ENCODE measurements at regions not wholly inside any gene's neighbourhood (a gene's known extent, or its start where the extent isn't known, plus 50 kb on each side); places are given as distances from the start of the nearest gene placed in this dataset.

DNA sequence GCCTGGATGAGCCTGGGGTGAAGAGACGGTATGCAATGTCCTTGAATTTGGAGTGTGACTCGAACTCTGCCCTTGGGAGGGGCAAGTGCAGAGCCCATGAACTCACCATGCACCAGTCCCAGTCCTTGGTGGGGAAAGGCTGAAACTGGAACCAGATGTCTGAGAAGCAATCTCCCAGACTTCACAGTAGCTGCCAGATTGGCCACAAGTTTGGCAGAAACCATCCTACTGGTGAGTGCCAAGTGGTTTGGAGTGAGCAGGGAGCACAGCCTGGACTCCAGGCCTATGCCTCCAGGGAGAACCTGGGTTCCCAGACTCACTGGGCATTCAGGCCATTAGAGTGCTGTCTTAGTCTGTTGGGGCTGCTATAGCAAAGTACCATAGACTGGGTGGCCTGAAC is 99.6 kb upstream of the LYZL1 start:
- WGBS, 2 donors, result 37 to 59% methylated on average over 2 of the region's 2 CpGs
- H3K4me3 ChIP-seq (ENCODE audit: low read depth, poor library complexity, severe bottlenecking), result no peak overlapping the region
- intact Hi-C loops (cut with DNase I; ENCODE audit: low total_unique reads), result no loop called here
- DNase-seq (ENCODE audit: low spot score in 2 of 2), result peak in 1 of 2 donors; percentile 13
- TF ChIP-seq POLR2A (IDR thresholded peaks at IDR 0.05), result no peak
- TF ChIP-seq, protein P1, sequence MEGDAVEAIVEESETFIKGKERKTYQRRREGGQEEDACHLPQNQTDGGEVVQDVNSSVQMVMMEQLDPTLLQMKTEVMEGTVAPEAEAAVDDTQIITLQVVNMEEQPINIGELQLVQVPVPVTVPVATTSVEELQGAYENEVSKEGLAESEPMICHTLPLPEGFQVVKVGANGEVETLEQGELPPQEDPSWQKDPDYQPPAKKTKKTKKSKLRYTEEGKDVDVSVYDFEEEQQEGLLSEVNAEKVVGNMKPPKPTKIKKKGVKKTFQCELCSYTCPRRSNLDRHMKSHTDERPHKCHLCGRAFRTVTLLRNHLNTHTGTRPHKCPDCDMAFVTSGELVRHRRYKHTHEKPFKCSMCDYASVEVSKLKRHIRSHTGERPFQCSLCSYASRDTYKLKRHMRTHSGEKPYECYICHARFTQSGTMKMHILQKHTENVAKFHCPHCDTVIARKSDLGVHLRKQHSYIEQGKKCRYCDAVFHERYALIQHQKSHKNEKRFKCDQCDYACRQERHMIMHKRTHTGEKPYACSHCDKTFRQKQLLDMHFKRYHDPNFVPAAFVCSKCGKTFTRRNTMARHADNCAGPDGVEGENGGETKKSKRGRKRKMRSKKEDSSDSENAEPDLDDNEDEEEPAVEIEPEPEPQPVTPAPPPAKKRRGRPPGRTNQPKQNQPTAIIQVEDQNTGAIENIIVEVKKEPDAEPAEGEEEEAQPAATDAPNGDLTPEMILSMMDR (IDR thresholded peaks at IDR 0.05), result no peak

DNA sequence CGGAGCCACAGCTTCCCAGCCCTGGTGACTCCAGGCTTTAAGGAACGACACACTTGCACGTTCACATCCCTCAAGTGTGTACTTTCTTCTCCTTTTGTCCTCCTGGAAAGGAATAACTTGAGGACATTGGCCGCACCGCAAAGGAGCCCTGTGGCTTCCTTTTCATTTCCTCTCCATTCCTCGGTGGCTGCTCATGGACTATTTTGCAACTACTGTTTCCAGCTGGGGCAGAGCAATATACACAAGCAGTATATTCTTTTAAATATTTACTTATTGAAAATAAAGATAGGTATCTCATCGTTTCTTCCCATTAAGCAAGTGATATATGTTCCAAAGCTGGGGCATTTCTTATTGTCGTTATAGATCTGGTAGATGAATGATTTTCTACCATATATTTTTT is 97.2 kb upstream of the LYZL1 start:
- TF ChIP-seq POLR2A (IDR thresholded peaks at IDR 0.05), result no peak
- TF ChIP-seq, protein P1 (IDR thresholded peaks at IDR 0.05), result no peak
- intact Hi-C loops (cut with DNase I; ENCODE audit: low total_unique reads), result no loop called here
- H3K4me3 ChIP-seq (ENCODE audit: low read depth, poor library complexity, severe bottlenecking), result no peak overlapping the region
- WGBS, 2 donors, result 76 to 83% methylated on average over 8 of the region's 8 CpGs
- DNase-seq (ENCODE audit: low spot score in 2 of 2), result no peak

DNA sequence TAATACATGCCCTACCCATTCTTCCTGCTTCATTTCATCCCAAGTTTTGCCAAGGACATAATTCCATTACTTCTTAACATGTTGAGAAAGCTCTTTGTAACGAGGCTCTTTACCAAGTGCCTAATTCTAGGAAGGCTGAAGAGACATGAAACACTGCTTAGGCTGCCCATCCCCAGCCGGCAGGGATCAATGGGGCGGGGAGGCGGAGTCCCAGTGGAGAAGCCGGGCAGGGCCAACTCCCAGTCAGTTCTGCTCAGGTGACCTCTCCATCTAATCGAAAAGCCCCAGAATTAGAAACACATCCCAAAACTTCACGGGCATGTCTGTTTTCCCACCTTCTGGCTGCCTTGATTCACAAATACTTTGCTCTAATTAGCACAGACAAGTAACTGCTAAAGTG is 89.5 kb upstream of the LYZL1 start:
- intact Hi-C loops (cut with DNase I; ENCODE audit: low total_unique reads), result no loop called here
- DNase-seq (ENCODE audit: low spot score in 2 of 2), result no peak
- TF ChIP-seq, protein P1 (IDR thresholded peaks at IDR 0.05), result no peak
- no peak for TF ChIP-seq POLR2A (IDR thresholded peaks at IDR 0.05)
- 37 to 41% methylated on average over 7 of the region's 7 CpGs for WGBS, 2 donors
- H3K4me3 ChIP-seq (ENCODE audit: low read depth, poor library complexity, severe bottlenecking), result no peak overlapping the region

DNA sequence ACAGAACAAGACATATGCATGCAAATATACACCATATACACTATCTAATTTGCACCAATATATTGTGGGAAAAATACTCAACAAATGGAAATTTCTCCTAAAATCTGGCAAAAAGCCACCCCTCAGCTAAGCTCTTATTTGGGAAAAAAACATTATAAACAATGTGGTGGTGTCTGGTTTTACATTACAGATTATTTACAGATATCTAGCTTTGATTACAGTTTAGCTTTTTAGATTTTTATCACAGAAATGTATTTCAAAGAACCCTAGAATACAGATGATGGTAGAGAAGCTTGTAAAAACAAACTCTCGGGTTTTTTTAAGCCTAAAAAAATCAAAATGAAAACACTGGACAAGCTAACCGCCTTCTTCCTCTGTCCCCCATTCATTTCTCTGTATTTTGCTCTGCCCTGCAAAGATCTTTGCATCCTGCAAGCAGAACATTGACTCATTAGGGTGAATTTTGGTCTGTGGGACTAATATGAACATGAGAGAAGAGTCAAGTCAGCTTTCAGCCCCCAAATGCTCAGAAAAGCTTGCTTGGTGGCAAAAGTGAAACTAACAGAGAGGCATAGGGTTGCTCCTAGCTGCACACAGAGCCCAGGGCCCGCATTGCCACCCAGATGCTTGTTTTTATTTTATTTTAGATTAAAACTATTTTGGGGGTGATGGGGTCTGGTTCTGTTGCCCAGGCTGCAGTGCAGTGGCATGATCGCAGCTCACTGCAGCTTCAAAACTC is 88.8 kb upstream of the LYZL1 start:
- 82 to 84% methylated on average over 4 of the region's 4 CpGs for WGBS, 2 donors
- no peak for TF ChIP-seq POLR2A (IDR thresholded peaks at IDR 0.05)
- TF ChIP-seq, protein P1 (IDR thresholded peaks at IDR 0.05), result no peak
- intact Hi-C loops (cut with DNase I; ENCODE audit: low total_unique reads), result no loop called here
- no peak overlapping the region for H3K4me3 ChIP-seq (ENCODE audit: low read depth, poor library complexity, severe bottlenecking)
- DNase-seq (ENCODE audit: low spot score in 2 of 2), result no peak

DNA sequence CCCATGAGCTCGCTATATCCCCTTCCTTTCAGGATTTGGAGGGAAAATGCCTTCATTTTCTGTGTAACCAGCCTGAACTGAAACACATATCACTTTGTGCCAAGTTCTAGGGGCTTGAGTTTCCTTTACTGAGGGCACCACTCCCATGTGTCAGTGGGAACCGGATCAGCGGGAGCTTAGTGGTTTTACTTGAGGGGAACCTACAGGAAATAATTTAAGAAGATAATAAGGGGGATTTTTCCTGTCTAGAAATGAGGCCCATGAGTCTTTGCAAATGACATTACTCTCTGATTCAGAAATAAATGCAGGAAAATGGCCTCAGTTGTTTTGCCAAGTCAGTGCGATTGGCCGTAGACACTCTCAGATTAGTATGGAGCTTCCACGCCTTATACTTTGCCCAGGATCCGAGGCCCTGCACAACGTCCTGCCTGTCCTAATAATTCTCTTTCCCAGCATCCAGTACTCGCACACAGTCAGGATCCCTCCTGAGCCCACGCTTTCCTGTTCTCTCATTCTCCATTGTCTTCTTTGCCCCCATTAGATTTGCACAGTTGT is 86.4 kb upstream of the LYZL1 start:
- no peak for DNase-seq (ENCODE audit: low spot score in 2 of 2)
- intact Hi-C loops (cut with DNase I; ENCODE audit: low total_unique reads), result no loop called here
- TF ChIP-seq, protein P1 (IDR thresholded peaks at IDR 0.05), result no peak
- no peak for TF ChIP-seq POLR2A (IDR thresholded peaks at IDR 0.05)
- no peak overlapping the region for H3K4me3 ChIP-seq (ENCODE audit: low read depth, poor library complexity, severe bottlenecking)
- WGBS, 2 donors, result 56 to 59% methylated on average over 10 of the region's 10 CpGs

All from lower leg skin (tissue), 4 donors.